T-helper 17 cell (primary cell): ENCODE measurements at regions not wholly inside any gene's neighbourhood (a gene's known extent, or its start where the extent isn't known, plus 50 kb on each side); places are given as distances from the start of the nearest gene placed in this dataset.

ENCODE experiments used
- ATAC-seq: fragments of 150-1000 bp; cut with Tn5 transposase; 2 replicates; pipeline ENCODE4 v1.10.0; 2021; ENCODE audit warnings: mild to moderate bottlenecking, moderate library complexity
- DNase-seq, 3 donors: peaks; one replicate each; pipeline versions ENCODE4 v3.0.0 to v3.0.0-alpha.2; 2020 to 2021
- H3K9me3 ChIP-seq: one replicate; pipeline ENCODE4 v1.7.0; 2013; ENCODE audit warnings: low read length, mild to moderate bottlenecking; ENCODE audit not compliant: control insufficient read depth, poor library complexity, severe bottlenecking
- H3K27ac Mint-ChIP-seq: one replicate; pipeline ENCODE4 v1.8.0; 2022; ENCODE audit warnings: mild to moderate bottlenecking, moderate library complexity, mixed read lengths
- H3K27me3 Mint-ChIP-seq: one replicate; pipeline ENCODE4 v1.8.0; 2022; ENCODE audit warnings: mixed read lengths
- H3K36me3 Mint-ChIP-seq: one replicate; pipeline ENCODE4 v1.8.0; 2022; ENCODE audit warnings: low read depth, mixed read lengths
- H3K4me1 Mint-ChIP-seq: one replicate; pipeline ENCODE4 v1.8.0; 2022; ENCODE audit warnings: mild to moderate bottlenecking, mixed read lengths
- H3K4me3 Mint-ChIP-seq: one replicate; pipeline ENCODE4 v1.8.0; 2022; ENCODE audit warnings: mild to moderate bottlenecking, moderate library complexity, mixed read lengths

- ATAC-seq (no peak), DNase-seq (no peak)
- Mint-ChIP-seq H3K4me3 (no peak overlapping the region), H3K27ac (no peak overlapping the region), H3K36me3 (no peaks in the 10 kb centered on the region), H3K27me3 (no peaks in the 10 kb centered on the region), H3K4me1 (no peaks in the 10 kb centered on the region)
- no peaks in the 10 kb centered on the region for H3K9me3 ChIP-seq
These were observed 999.7 kb downstream of the CDH11 start for GRCh38 chr16:64122177-64122576.

GRCh38 chr16:64121473-64121872, 1000.4 kb downstream of the CDH11 start:
- no peak overlapping the region for H3K4me3 Mint-ChIP-seq
- H3K27me3 Mint-ChIP-seq, result no peaks in the 10 kb centered on the region
- H3K36me3 Mint-ChIP-seq, result no peaks in the 10 kb centered on the region
- H3K9me3 ChIP-seq, result no peaks in the 10 kb centered on the region
- DNase-seq (no peak), ATAC-seq (no peak)
- no peak overlapping the region for H3K27ac Mint-ChIP-seq
- no peaks in the 10 kb centered on the region for H3K4me1 Mint-ChIP-seq

- no peak for DNase-seq
- ATAC-seq, result no peak
- Mint-ChIP-seq H3K27ac (no peak overlapping the region), H3K4me1 (no peaks in the 10 kb centered on the region), H3K36me3 (no peaks in the 10 kb centered on the region), H3K4me3 (no peak overlapping the region), H3K27me3 (no peaks in the 10 kb centered on the region)
- H3K9me3 ChIP-seq, result no peaks in the 10 kb centered on the region
These were observed 1005.7 kb downstream of the CDH11 start for GRCh38 chr16:64116151-64116550.

- Mint-ChIP-seq H3K27ac (no peak overlapping the region), H3K4me1 (no peaks in the 10 kb centered on the region), H3K4me3 (no peak overlapping the region), H3K36me3 (no peaks in the 10 kb centered on the region), H3K27me3 (no peaks in the 10 kb centered on the region)
- DNase-seq (no peak), ATAC-seq (no peak)
- no peaks in the 10 kb centered on the region for H3K9me3 ChIP-seq
These were observed 1012.6 kb downstream of the CDH11 start for GRCh38 chr16:64109241-64109640.

- H3K36me3 Mint-ChIP-seq, result no peaks in the 10 kb centered on the region
- no peak overlapping the region for H3K4me3 Mint-ChIP-seq
- no peak overlapping the region for H3K27ac Mint-ChIP-seq
- ATAC-seq, result no peak
- no peaks in the 10 kb centered on the region for H3K4me1 Mint-ChIP-seq
- H3K9me3 ChIP-seq, result no peaks in the 10 kb centered on the region
- DNase-seq, result no peak
- H3K27me3 Mint-ChIP-seq, result no peaks in the 10 kb centered on the region
These were observed 1019.2 kb downstream of the CDH11 start for GRCh38 chr16:64102654-64103053.

- H3K9me3 ChIP-seq, result no peaks in the 10 kb centered on the region
- Mint-ChIP-seq H3K4me3 (no peak overlapping the region), H3K27ac (no peak overlapping the region), H3K27me3 (no peaks in the 10 kb centered on the region), H3K36me3 (no peaks in the 10 kb centered on the region), H3K4me1 (no peaks in the 10 kb centered on the region)
- no peak for ATAC-seq
- no peak for DNase-seq
These were observed 1023.4 kb downstream of the CDH11 start for GRCh38 chr16:64098451-64098850.

GRCh38 chr16:64096689-64097088, 1025.2 kb downstream of the CDH11 start:
- DNase-seq (no peak), ATAC-seq (no peak)
- Mint-ChIP-seq H3K4me1 (no peaks in the 10 kb centered on the region), H3K27ac (no peak overlapping the region), H3K36me3 (no peaks in the 10 kb centered on the region), H3K4me3 (no peak overlapping the region), H3K27me3 (no peaks in the 10 kb centered on the region)
- H3K9me3 ChIP-seq, result no peaks in the 10 kb centered on the region

- no peaks in the 10 kb centered on the region for H3K27me3 Mint-ChIP-seq
These were observed 1026.8 kb downstream of the CDH11 start for GRCh38 chr16:64094992-64095634.

GRCh38 chr16:64094181-64094965, 1027.5 kb downstream of the CDH11 start:
- no peaks in the 10 kb centered on the region for H3K27me3 Mint-ChIP-seq
- H3K9me3 ChIP-seq, result no peaks in the 10 kb centered on the region
- no peak overlapping the region for H3K27ac Mint-ChIP-seq
- H3K36me3 Mint-ChIP-seq, result no peaks in the 10 kb centered on the region
- H3K4me1 Mint-ChIP-seq, result no peaks in the 10 kb centered on the region
- H3K4me3 Mint-ChIP-seq, result no peak overlapping the region
- DNase-seq, result no peak
- no peak for ATAC-seq

More at GRCh38 chr16:64094992-64095634, 1026.8 kb downstream of the CDH11 start:
- DNase-seq (no peak), ATAC-seq (no peak)
- H3K4me1 Mint-ChIP-seq, result no peaks in the 10 kb centered on the region
- no peaks in the 10 kb centered on the region for H3K36me3 Mint-ChIP-seq
- H3K4me3 Mint-ChIP-seq, result no peak overlapping the region
- H3K27ac Mint-ChIP-seq, result no peak overlapping the region
- H3K9me3 ChIP-seq, result no peaks in the 10 kb centered on the region

GRCh38 chr16:64092271-64092670, 1029.6 kb downstream of the CDH11 start:
- no peaks in the 10 kb centered on the region for H3K27me3 Mint-ChIP-seq
- no peaks in the 10 kb centered on the region for H3K4me1 Mint-ChIP-seq
- H3K27ac Mint-ChIP-seq, result no peak overlapping the region
- no peak overlapping the region for H3K4me3 Mint-ChIP-seq
- ATAC-seq, result no peak
- DNase-seq, result no peak
- no peaks in the 10 kb centered on the region for H3K9me3 ChIP-seq
- no peaks in the 10 kb centered on the region for H3K36me3 Mint-ChIP-seq

GRCh38 chr16:64090327-64090726, 1031.5 kb downstream of the CDH11 start:
- Mint-ChIP-seq H3K27ac (no peak overlapping the region), H3K27me3 (no peaks in the 10 kb centered on the region), H3K36me3 (no peaks in the 10 kb centered on the region), H3K4me3 (no peak overlapping the region), H3K4me1 (no peaks in the 10 kb centered on the region)
- DNase-seq (no peak), ATAC-seq (no peak)
- no peaks in the 10 kb centered on the region for H3K9me3 ChIP-seq

- Mint-ChIP-seq H3K27me3 (no peaks in the 10 kb centered on the region), H3K36me3 (no peaks in the 10 kb centered on the region), H3K4me1 (no peaks in the 10 kb centered on the region), H3K4me3 (no peak overlapping the region), H3K27ac (no peak overlapping the region)
- no peak for DNase-seq
- no peak for ATAC-seq
- H3K9me3 ChIP-seq, result no peaks in the 10 kb centered on the region
These were observed 1032.2 kb downstream of the CDH11 start for GRCh38 chr16:64089697-64090096.

- DNase-seq (no peak), ATAC-seq (no peak)
- H3K27me3 Mint-ChIP-seq, result no peaks in the 10 kb centered on the region
- no peaks in the 10 kb centered on the region for H3K36me3 Mint-ChIP-seq
- H3K9me3 ChIP-seq, result no peaks in the 10 kb centered on the region
- no peak overlapping the region for H3K27ac Mint-ChIP-seq
- H3K4me3 Mint-ChIP-seq, result no peak overlapping the region
- H3K4me1 Mint-ChIP-seq, result no peaks in the 10 kb centered on the region
These were observed 1033.0 kb downstream of the CDH11 start for GRCh38 chr16:64088838-64089237.

GRCh38 chr16:64085296-64085695, 1036.6 kb downstream of the CDH11 start:
- Mint-ChIP-seq H3K27me3 (no peaks in the 10 kb centered on the region), H3K36me3 (no peaks in the 10 kb centered on the region), H3K4me3 (no peak overlapping the region), H3K27ac (no peak overlapping the region), H3K4me1 (no peaks in the 10 kb centered on the region)
- H3K9me3 ChIP-seq, result no peaks in the 10 kb centered on the region
- ATAC-seq (no peak), DNase-seq (no peak)
